NCI-H1092 treated with DMSO at 0.1 percent for 48 hours (cell line): ENCODE measurements at regions not wholly inside any gene's neighbourhood (a gene's known extent, or its start where the extent isn't known, plus 50 kb on each side); places are given as distances from the start of the nearest gene placed in this dataset.

Source experiments
- DNase-seq: peaks from one replicate; lab custom pipeline; 2025; lab: John Stamatoyannopoulos, UW

DNA sequence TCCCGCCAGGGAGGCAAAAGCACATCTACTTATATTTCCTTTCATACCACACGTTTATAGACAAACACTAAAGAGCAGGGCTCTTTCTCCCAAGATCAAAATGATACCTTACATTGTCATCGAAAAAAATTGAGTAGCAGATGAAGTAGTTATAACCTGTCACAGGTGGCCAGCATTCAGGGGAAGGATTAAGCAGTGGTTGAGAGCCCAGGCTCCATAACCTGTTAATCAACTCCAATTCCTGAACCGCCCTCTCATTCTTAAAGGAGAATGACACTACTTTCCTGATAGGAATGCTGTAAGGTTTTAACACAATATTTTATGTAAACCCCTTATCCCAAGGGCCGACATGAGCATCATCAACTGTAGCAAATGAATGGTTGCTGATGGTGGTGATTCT is 268.9 kb upstream of the KCNIP4 start:
- DNase-seq, result no peak

DNA sequence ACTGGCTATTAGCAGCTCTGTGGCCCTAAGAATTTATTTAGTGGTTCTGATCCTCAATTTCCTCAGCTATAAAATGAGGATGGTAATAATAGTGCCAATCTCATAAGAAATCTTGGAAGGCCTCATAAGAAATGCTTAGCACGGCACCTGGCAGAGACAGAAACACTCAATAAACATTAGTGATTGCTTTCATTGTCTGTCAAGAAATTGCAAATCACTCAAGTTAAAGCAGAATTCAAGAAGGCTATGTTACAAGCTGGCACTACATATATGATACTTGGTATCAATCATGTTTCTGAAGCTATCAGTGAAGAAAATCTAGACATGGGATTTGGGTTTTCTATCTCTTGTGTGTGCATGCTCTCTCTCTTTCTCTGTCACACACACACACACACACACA is 267.7 kb upstream of the KCNIP4 start:
- DNase-seq, result no peak

- no peak for DNase-seq
Measured at GRCh38 chr4:22215084-22215483, 266.5 kb upstream of the KCNIP4 start.

GRCh38 chr4:22203711-22204011 is 255.1 kb upstream of the KCNIP4 start:
- no peak for DNase-seq

GRCh38 chr4:22202975-22203710 is 254.6 kb upstream of the KCNIP4 start:
- DNase-seq, result no peak

- no peak for DNase-seq
Measured at GRCh38 chr4:22202246-22202974, 253.8 kb upstream of the KCNIP4 start.

DNA sequence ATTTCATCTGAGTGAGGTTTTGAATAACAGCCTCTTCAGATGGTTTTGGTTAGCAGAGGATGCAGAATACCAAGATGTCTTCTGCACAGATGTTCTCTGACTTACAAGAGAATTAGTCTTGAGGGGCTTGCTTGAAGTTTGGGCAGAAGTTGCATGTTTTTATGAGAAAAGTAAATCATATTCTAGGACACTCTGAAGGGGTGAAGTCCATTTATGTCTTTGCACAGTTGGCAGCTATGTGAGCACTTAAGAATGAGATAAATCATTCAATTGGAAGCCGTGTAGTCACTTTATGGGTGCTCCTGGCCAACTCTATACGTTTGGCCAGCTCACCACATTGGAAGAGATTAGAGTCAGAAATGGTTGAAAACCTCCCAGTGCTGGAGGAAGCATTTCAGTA is 252.7 kb upstream of the KCNIP4 start:
- no peak for DNase-seq

GRCh38 chr4:22196551-22196950 is 248.0 kb upstream of the KCNIP4 start:
- no peak for DNase-seq

DNA sequence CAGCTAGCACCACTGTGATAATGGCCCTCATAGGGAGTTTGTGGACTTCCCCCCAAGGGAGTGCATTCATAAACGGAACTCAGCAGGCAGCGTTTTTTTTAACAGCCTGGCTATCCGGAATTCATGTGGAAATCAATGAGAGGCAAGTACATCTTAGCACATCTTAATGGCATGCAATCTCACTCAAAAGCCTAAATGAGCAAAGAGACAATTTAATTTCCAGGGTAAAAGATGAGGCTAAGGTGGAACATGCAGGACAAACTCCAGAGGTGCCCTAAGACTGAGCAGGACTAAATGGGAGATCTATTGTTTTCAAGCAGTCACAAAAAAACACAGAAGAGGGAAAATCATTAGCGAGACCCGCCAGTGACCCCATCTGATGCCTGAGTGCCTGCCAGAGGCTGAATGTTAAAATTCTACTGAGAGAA is 243.5 kb upstream of the KCNIP4 start:
- DNase-seq, result no peak

- DNase-seq, result no peak
Measured at GRCh38 chr4:22191565-22191964, 243.0 kb upstream of the KCNIP4 start.

DNA sequence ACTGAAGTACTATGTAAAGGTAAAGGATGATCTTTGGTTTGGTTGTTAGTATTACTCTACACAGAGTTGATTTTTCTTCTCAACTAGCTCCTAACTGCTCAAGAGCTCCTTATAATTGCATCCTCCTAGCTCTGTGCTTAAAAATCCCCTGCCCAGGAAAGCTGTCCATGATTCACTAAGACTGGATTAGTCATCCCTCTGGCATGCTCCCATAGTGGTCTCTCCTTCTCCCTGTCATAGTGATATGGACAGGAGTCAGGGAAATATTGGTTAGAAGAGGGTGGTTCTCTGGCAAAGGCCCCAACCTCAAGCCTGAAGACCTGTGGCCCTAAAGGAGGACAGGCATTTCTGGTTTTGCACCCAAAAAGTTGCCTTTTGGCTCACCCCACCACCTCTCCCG is 242.3 kb upstream of the KCNIP4 start:
- DNase-seq, result no peak

- DNase-seq, result no peak
Measured at GRCh38 chr4:22187203-22187820, 238.7 kb upstream of the KCNIP4 start.

DNA sequence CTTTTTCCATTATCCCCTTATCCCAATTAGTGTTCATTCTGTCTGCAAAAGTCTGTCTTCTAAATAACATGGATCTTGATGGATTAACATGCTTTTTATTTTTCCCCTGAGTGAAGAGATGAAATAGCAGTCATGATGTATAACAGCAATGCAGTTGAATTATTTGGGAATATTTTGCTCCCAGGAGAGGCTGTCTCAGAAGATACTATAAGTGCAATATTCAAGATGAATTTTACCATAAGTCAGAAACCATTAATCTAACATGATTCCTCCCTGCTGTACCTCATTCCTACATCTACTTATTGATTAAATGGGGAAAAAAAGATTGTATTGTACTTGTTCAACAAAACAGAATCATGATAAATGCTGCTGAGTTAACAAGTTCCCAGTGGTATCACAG is 233.2 kb upstream of the KCNIP4 start:
- DNase-seq, result no peak

- DNase-seq, result no peak
Measured at GRCh38 chr4:22179124-22179874, 230.7 kb upstream of the KCNIP4 start.

- no peak for DNase-seq
Measured at GRCh38 chr4:22174640-22175039, 226.1 kb upstream of the KCNIP4 start.

- DNase-seq, result no peak
Measured at GRCh38 chr4:22170353-22170752, 221.8 kb upstream of the KCNIP4 start.

DNA sequence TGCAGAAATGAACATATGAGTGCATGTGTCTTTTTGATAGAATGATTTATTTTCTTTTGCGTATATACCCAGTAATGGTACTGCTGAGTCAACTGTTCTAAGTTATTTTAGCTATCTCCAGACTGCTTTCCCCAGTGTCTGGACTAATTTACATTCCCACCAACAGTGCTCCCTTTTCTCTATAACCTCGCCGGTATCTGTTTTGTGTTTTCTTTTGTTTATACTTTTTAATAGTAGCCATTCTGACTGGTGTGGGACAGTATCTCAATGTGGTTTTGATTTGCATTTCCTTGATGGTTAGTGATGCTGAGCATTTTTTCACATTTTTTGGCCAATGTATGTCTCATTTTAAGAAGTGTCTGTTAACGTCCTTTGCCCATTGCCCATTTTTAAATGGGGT is 218.6 kb upstream of the KCNIP4 start:
- no peak for DNase-seq

- no peak for DNase-seq
Measured at GRCh38 chr4:22162454-22162853, 213.9 kb upstream of the KCNIP4 start.

DNA sequence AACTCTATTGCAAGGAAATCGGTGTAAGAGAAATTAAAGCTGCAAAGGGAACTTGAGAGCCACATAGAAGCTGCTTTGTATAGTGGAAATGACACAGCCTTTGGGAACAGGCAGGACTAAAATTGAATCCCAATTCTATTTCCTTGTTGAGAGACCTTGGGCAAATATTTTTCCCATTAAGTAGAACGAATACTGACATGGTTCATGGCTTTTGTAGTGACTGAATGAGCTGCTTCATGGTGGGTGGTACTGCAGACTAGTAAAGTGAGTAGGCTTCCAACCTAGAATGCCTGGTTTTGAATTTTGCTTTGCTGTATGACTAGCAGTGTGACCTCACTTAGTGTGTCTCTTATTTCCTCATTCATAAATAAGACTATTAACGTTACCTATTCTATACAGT is 182.2 kb upstream of the KCNIP4 start:
- no peak for DNase-seq

- peak; percentile 29 for DNase-seq
Measured at GRCh38 chr4:22129454-22130029, 181.0 kb upstream of the KCNIP4 start.

- no peak for DNase-seq
Measured at GRCh38 chr4:22122062-22122461, 173.5 kb upstream of the KCNIP4 start.

- no peak for DNase-seq
Measured at GRCh38 chr4:22115262-22115661, 166.7 kb upstream of the KCNIP4 start.
